Parathyroid adenoma (tissue), 2 donors: ENCODE measurements at regions not wholly inside any gene's neighbourhood (a gene's known extent, or its start where the extent isn't known, plus 50 kb on each side); places are given as distances from the start of the nearest gene placed in this dataset.

Source experiments
- H2AFZ ChIP-seq: fragments of 300-600 bp; sonication (generic); one replicate; pipeline ENCODE4 v1.7.0; 2017; ENCODE audit warnings: antibody characterized with exemption, mild to moderate bottlenecking
- H3K27ac ChIP-seq: fragments of 300-600 bp; sonication (generic); one replicate; pipeline ENCODE4 v1.7.0; 2017
- H3K27me3 ChIP-seq: fragments of 300-600 bp; sonication (generic); one replicate; pipeline ENCODE4 v1.7.0; 2017; ENCODE audit warnings: low read length; ENCODE audit not compliant: control insufficient read depth, insufficient read depth
- H3K36me3 ChIP-seq: fragments of 300-600 bp; sonication (generic); one replicate; pipeline ENCODE4 v1.7.0; 2017; ENCODE audit warnings: low read length; ENCODE audit not compliant: control insufficient read depth, insufficient read depth
- H3K4me1 ChIP-seq: fragments of 300-600 bp; sonication (generic); one replicate; pipeline ENCODE4 v1.7.0; 2017; ENCODE audit warnings: control low read depth
- H3K4me2 ChIP-seq: fragments of 300-600 bp; sonication (generic); one replicate; pipeline ENCODE4 v1.7.0; 2017; ENCODE audit warnings: low read length
- H3K4me3 ChIP-seq: fragments of 300-600 bp; sonication (generic); one replicate; pipeline ENCODE4 v1.7.0; 2017; ENCODE audit warnings: low read depth, low read length
- H3K79me2 ChIP-seq: fragments of 300-600 bp; sonication (generic); one replicate; pipeline ENCODE4 v1.7.0; 2017; ENCODE audit warnings: control low read depth
- H3K9ac ChIP-seq: fragments of 300-600 bp; sonication (generic); one replicate; pipeline ENCODE4 v1.7.0; 2017; ENCODE audit warnings: mild to moderate bottlenecking
- H3K9me3 ChIP-seq: fragments of 300-600 bp; sonication (generic); one replicate; pipeline ENCODE4 v1.7.0; 2017; ENCODE audit warnings: low read length; ENCODE audit not compliant: control insufficient read depth
- CTCF ChIP-seq: fragments of 300-600 bp; sonication (generic); IDR thresholded peaks from one replicate; pipeline ENCODE4 v1.7.0; 2017; ENCODE audit warnings: antibody characterized with exemption, mild to moderate bottlenecking
- donor health status: primary hyperparathyroidism.

- Histone ChIP-seq H3K36me3 (no peaks in the 10 kb centered on the region), H2AFZ (no peak overlapping the region), H3K4me1 (no peaks in the 10 kb centered on the region), H3K9me3 (no peaks in the 10 kb centered on the region), H3K4me3 (no peak overlapping the region), H3K27ac (no peak overlapping the region), H3K4me2 (no peak overlapping the region), H3K79me2 (no peaks in the 10 kb centered on the region), H3K27me3 (no peaks in the 10 kb centered on the region), H3K9ac (no peak overlapping the region)
- TF ChIP-seq CTCF = no peak
Observed at GRCh38 chrY:12555005-12555404, 146.0 kb upstream of the USP9Y start.

- H3K9me3 ChIP-seq = no peaks in the 10 kb centered on the region
- H2AFZ ChIP-seq = no peak overlapping the region
- no peak overlapping the region for H3K4me2 ChIP-seq
- H3K79me2 ChIP-seq = no peaks in the 10 kb centered on the region
- H3K9ac ChIP-seq = no peak overlapping the region
- H3K36me3 ChIP-seq = no peaks in the 10 kb centered on the region
- H3K4me1 ChIP-seq = no peaks in the 10 kb centered on the region
- no peak overlapping the region for H3K4me3 ChIP-seq
- no peak overlapping the region for H3K27ac ChIP-seq
- TF ChIP-seq CTCF = no peak
- no peaks in the 10 kb centered on the region for H3K27me3 ChIP-seq
Observed at GRCh38 chrY:12559007-12559406, 142.0 kb upstream of the USP9Y start.

GRCh38 chrY:12576278-12576677, 124.8 kb upstream of the USP9Y start:
- no peaks in the 10 kb centered on the region for H3K36me3 ChIP-seq
- H3K4me3 ChIP-seq = no peak overlapping the region
- no peak overlapping the region for H3K9ac ChIP-seq
- H3K27me3 ChIP-seq = no peaks in the 10 kb centered on the region
- no peak overlapping the region for H2AFZ ChIP-seq
- H3K79me2 ChIP-seq = no peaks in the 10 kb centered on the region
- no peak overlapping the region for H3K27ac ChIP-seq
- no peaks in the 10 kb centered on the region for H3K4me1 ChIP-seq
- TF ChIP-seq CTCF = no peak
- no peak overlapping the region for H3K4me2 ChIP-seq
- no peaks in the 10 kb centered on the region for H3K9me3 ChIP-seq

- Histone ChIP-seq H3K9me3 (no peaks in the 10 kb centered on the region), H3K4me2 (no peak overlapping the region), H3K4me1 (no peaks in the 10 kb centered on the region), H2AFZ (no peak overlapping the region), H3K36me3 (no peaks in the 10 kb centered on the region), H3K27me3 (no peaks in the 10 kb centered on the region), H3K79me2 (no peaks in the 10 kb centered on the region), H3K4me3 (no peak overlapping the region), H3K9ac (no peak overlapping the region), H3K27ac (no peak overlapping the region)
- no peak for TF ChIP-seq CTCF
Observed at GRCh38 chrY:12593532-12594216, 107.4 kb upstream of the USP9Y start.

- H3K9ac ChIP-seq = no peak overlapping the region
- H3K9me3 ChIP-seq = no peaks in the 10 kb centered on the region
- no peak for TF ChIP-seq CTCF
- H2AFZ ChIP-seq = no peak overlapping the region
- no peak overlapping the region for H3K4me3 ChIP-seq
- H3K4me2 ChIP-seq = no peak overlapping the region
- no peak overlapping the region for H3K27ac ChIP-seq
- no peaks in the 10 kb centered on the region for H3K36me3 ChIP-seq
- no peaks in the 10 kb centered on the region for H3K27me3 ChIP-seq
- no peaks in the 10 kb centered on the region for H3K4me1 ChIP-seq
- no peaks in the 10 kb centered on the region for H3K79me2 ChIP-seq
Observed at GRCh38 chrY:12598783-12599182, 102.2 kb upstream of the USP9Y start.
